NCI-H510A (cell line): ENCODE measurements at regions not wholly inside any gene's neighbourhood (a gene's known extent, or its start where the extent isn't known, plus 50 kb on each side); places are given as distances from the start of the nearest gene placed in this dataset.

Experiments
- DNase-seq: peaks from one replicate; lab custom pipeline; 2025; lab: John Stamatoyannopoulos, UW

GRCh38 chr10:78905015-78905956 lies 163.5 kb upstream of the ZMIZ1 start:
- DNase-seq: no peak

GRCh38 chr10:78905957-78906308 lies 162.8 kb upstream of the ZMIZ1 start:
- peak; percentile 70 for DNase-seq

- no peak for DNase-seq
Measured at GRCh38 chr10:78906734-78907390, 161.9 kb upstream of the ZMIZ1 start.

- no peak for DNase-seq
Measured at GRCh38 chr10:78907551-78908211, 161.1 kb upstream of the ZMIZ1 start.

GRCh38 chr10:78909221-78909620 lies 159.5 kb upstream of the ZMIZ1 start:
- DNase-seq: no peak

- no peak for DNase-seq
Measured at GRCh38 chr10:78910021-78910420, 158.7 kb upstream of the ZMIZ1 start.

- DNase-seq: no peak
Measured at GRCh38 chr10:78910476-78910875, 158.3 kb upstream of the ZMIZ1 start.

GRCh38 chr10:78910886-78911285 lies 157.9 kb upstream of the ZMIZ1 start:
- no peak for DNase-seq

GRCh38 chr10:78911533-78912340 lies 157.0 kb upstream of the ZMIZ1 start:
- DNase-seq: no peak

GRCh38 chr10:78912361-78913218 lies 156.2 kb upstream of the ZMIZ1 start:
- no peak for DNase-seq

- peak; percentile 81 for DNase-seq
Measured at GRCh38 chr10:78913219-78914059, 155.3 kb upstream of the ZMIZ1 start.

- no peak for DNase-seq
Measured at GRCh38 chr10:78914060-78914378, 154.7 kb upstream of the ZMIZ1 start.

GRCh38 chr10:78914502-78915189 lies 154.1 kb upstream of the ZMIZ1 start:
- DNase-seq: no peak

GRCh38 chr10:78915190-78915518 lies 153.6 kb upstream of the ZMIZ1 start:
- DNase-seq: no peak

GRCh38 chr10:78916227-78916626 lies 152.5 kb upstream of the ZMIZ1 start:
- DNase-seq: no peak

- no peak for DNase-seq
Measured at GRCh38 chr10:78919181-78919966, 149.4 kb upstream of the ZMIZ1 start.

GRCh38 chr10:78920011-78920410 lies 148.8 kb upstream of the ZMIZ1 start:
- peak; percentile 32 for DNase-seq

GRCh38 chr10:78921895-78922294 lies 146.9 kb upstream of the ZMIZ1 start:
- DNase-seq: no peak
